GM21381 (cell line): ENCODE measurements at regions not wholly inside any gene's neighbourhood (a gene's known extent, or its start where the extent isn't known, plus 50 kb on each side); places are given as distances from the start of the nearest gene placed in this dataset.
A peak's percentile ranks its signal among the peaks of the same experiment; 100 is the strongest.

ENCODE experiments used
- ATAC-seq: cut with Tn5 transposase; IDR thresholded peaks from one replicate; pipeline ENCODE4 v1.9.1; 2021; ENCODE audit warnings: mild to moderate bottlenecking, moderate library complexity; ENCODE audit not compliant: unreplicated experiment

DNA sequence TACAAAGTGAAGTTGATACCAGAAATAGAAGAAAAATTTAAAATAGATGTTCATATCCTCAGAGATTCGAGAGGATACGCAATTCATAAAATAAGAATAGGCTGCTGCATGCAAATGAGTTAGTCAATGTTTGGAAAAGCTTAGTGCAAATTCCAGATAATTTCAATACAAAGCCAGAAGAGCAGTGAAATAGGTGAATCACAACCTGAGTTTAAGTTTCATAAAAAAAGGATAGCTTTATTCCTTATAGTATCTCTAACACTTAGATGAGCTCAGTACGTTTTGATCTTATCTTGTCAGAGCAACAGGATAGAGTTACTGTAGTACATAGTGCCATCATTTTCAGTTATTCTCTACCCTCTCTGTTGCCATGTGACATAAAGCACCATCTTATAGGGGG, 653.4 kb upstream of the ZNF608 start:
- no peak for ATAC-seq

DNA sequence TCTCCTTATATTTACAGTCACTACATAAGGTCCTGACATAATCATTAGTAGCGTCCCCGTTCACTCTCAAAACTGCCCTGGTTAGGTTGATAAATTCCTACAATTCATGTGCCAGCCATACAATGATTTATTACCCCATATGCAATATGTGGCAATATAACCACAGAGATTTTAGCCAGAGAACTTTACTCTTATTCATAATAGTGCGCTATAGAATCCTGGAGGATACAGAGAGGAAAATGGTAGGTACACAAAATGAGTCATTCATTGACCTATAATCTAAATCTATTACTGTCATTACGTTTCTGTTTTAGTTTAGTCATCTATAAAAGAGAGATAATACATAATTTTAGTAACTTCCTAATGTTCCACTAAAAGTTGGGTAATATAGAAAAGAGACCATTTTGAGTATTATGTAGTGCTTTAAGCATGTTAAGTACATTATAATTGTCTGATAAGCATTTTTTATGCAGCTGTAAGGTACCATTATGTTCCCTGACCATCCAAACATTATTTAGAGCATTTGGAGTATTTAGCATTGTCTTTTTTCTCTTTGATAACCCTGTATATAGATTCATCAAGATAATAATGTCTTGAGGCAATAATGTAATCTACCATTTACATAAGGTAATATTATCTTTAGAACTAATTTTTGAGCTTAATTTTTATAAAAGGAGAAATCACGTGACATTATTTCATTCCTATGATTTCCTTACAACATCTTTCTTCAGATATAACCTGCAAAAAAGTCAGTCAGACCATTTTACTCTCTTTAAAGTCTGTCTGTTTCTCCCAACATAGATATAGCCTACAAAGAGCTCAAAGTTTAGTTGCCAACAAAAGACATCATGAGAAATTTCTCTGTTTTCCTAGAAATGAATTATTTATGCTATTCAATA, 655.5 kb upstream of the ZNF608 start:
- no peak for ATAC-seq

GRCh38 chr5:125402787-125403186, 656.3 kb upstream of the ZNF608 start:
- ATAC-seq: no peak

- ATAC-seq: no peak
Observed at GRCh38 chr5:125404056-125404455, 657.6 kb upstream of the ZNF608 start.

DNA sequence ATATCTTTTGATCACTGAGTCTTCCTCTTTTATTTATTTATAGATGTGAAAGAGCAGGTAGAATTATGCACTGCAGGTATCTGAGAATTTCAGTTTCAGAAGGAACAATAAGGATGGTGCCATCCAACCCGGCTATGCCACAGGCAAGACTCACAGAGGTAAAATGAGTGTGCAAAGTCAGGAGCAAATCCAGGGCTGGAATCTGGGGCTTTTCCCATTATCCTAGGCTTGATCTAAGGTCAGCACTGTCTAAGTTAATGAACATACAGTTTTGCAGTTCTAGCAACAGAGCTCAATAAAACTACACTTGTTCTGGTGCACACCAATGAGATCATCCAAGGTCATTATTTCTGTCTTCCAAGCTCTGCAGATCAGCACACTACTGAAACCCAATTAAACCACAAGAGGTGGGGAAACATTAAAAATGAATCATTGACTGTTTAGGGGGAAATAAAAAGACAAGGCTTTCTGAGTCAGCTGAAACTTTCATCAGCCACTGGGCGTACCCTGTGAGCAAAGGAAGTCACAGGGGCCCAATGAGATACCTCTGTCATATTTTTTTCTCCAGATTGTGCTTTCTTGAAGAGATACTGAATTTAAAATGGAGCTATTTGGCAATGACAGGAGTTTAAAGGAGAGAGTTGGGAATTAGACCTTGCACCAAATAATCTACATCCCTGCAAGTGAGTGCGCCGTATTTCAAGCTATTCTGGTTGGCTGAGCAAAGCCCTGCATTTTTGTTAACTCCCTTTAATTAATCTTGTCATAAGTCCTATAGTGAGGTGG, 662.2 kb upstream of the ZNF608 start:
- peak; percentile 39 for ATAC-seq

GRCh38 chr5:125409234-125409860, 662.9 kb upstream of the ZNF608 start:
- ATAC-seq: no peak

GRCh38 chr5:125409861-125410536, 663.6 kb upstream of the ZNF608 start:
- ATAC-seq: no peak

- ATAC-seq: no peak
Observed at GRCh38 chr5:125410537-125411070, 664.2 kb upstream of the ZNF608 start.

GRCh38 chr5:125411071-125411743, 664.8 kb upstream of the ZNF608 start:
- ATAC-seq: peak; percentile 54

DNA sequence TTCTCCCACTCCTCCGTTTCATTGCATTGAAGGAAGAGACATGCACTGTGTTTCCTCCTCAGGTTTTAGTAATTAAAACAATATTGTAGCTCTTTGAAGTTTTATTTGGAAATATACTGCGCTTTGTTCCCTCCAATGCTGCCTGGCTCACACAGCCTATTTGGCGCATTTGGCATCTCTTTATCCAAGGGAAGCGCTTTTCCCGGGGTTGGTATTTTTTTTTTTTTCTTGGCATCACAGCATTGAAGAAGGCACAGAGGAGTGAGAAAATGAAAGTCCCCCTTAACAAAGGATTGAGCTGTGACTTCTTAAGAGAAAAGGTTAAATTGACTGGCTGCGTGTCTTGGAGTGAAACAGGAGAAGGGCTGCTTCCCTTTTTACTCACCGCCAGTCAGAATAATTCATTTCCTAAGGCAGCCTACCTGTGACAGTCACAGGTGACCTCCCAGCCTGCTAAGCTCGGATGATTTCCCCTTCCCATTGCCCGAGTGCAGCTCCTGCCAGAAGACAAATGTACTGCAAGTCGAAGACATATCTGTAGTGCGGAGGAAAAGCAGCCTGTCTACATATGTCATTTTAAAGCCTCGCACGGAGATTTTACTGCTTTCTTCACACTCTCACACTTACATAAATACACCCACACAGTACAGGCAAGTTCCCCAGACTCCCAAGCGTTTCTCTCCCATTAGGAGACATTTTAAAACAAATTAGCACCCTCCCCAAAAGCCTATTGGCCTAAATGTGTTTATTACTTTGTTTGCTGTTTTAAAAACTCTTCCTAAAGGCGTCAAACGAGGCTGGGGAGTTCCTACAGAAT, 665.5 kb upstream of the ZNF608 start:
- peak; percentile 59 for ATAC-seq

- ATAC-seq: peak; percentile 31
Observed at GRCh38 chr5:125412561-125413495, 666.4 kb upstream of the ZNF608 start.

- no peak for ATAC-seq
Observed at GRCh38 chr5:125413496-125414274, 667.2 kb upstream of the ZNF608 start.

DNA sequence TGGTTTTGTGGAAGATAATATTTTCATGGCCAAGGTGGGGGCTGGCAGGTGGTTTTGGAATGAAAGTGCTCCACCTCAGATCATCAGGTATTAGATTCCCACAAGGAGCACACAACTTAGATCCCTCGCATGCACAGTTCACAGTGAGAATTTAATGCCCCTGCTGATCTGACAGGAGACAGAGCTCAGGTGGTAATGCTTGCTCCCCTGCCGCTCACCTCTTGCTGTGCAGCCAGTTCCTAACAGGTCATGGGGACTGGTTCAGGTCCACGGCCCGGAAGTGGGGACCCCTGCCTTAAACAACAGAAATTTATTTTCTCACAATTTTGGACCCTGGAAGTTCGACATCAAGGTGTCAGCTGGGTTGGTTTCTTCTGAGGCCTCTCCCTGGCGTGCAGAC, 668.7 kb upstream of the ZNF608 start:
- no peak for ATAC-seq

DNA sequence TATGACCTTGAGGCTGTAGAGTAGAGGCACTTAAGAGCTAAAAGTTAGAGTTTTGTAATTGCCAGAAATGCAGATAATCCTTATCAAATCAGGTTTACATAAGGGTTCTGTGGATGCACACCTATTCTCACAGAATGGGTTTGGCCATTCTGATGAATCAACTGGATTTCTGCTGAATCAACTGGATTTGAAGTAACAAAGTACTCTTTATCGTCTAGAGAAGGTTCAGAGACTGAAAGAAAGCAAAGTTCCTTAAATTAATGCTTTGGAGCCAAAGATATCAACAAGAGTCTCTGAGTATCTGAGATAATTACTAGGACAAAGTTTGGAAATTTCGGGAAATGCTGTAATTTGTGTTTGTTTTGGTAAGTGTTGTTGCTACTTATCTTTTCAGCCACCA, 669.6 kb upstream of the ZNF608 start:
- no peak for ATAC-seq

DNA sequence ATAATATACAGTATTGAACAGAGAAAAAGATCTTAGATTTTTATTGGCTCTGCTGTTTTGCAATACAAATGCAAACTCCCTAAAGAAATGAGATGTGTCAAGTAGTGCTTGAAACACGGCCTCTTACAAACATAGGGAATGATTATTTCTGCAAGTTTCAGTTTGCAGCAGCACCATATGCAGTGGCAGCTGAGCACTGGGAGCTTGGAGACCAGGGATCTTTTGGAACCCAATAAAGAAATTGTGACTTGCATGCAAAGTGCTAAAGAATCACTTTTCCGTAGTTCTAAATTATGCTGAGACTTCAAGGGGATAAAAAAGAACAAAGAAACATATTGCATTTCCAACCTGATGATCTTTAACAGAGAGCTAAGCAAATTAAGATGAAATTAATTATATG, 674.6 kb upstream of the ZNF608 start:
- ATAC-seq: no peak

DNA sequence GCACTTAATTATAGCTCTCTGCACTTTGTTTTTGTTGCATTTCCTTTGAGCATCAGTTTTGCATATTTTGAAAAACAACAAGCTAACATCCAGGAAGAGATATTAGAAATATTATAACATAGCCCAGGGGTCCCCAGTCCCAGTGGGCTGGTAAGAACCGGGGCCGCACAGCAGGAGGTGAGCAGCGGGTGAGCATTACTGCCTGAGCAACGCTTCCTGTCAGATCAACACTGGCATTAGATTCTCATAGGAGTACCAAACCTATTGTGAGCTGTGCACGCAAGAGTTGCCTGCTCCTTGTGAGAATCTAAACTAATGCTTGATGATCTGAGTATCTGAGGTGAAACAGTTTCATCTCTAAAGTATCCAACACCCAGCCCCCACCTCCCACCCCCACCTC, 675.9 kb upstream of the ZNF608 start:
- no peak for ATAC-seq

- ATAC-seq: no peak
Observed at GRCh38 chr5:125424402-125425141, 678.1 kb upstream of the ZNF608 start.
